Putamen (tissue), 1 donor: ENCODE measurements at regions not wholly inside any gene's neighbourhood (a gene's known extent, or its start where the extent isn't known, plus 50 kb on each side); places are given as distances from the start of the nearest gene placed in this dataset.
"Not testable (repeated sequence)": the region's sequence is repeated elsewhere in the genome, so short reads cannot be mapped to it uniquely, and the experiment has no call there.

ENCODE experiments used
- DNase-seq: peaks from one replicate; pipeline ENCODE4 v3.0.0-alpha.2; 2016; ENCODE audit warnings: low spot score

GRCh38 chr12:13924286-13924685, 57.1 kb downstream of the GRIN2B start:
- no peak for DNase-seq

- DNase-seq = no peak
These were observed 62.5 kb downstream of the GRIN2B start for GRCh38 chr12:13918897-13919296.

- no peak for DNase-seq
These were observed 66.3 kb downstream of the GRIN2B start for GRCh38 chr12:13915096-13915495.

- no peak for DNase-seq
These were observed 68.0 kb downstream of the GRIN2B start for GRCh38 chr12:13913371-13913770.

- DNase-seq = no peak
These were observed 69.4 kb downstream of the GRIN2B start for GRCh38 chr12:13911756-13912554.

GRCh38 chr12:13905794-13906193, 75.6 kb downstream of the GRIN2B start:
- no peak for DNase-seq

- no peak for DNase-seq
These were observed 80.7 kb downstream of the GRIN2B start for GRCh38 chr12:13900718-13901117.

GRCh38 chr12:13898387-13898786, 83.0 kb downstream of the GRIN2B start:
- DNase-seq = not testable (repeated sequence)

- no peak for DNase-seq
These were observed 83.6 kb downstream of the GRIN2B start for GRCh38 chr12:13897811-13898210.

- no peak for DNase-seq
These were observed 85.3 kb downstream of the GRIN2B start for GRCh38 chr12:13896063-13896626.

- no peak for DNase-seq
These were observed 89.5 kb downstream of the GRIN2B start for GRCh38 chr12:13891902-13892301.

GRCh38 chr12:13890943-13891342, 90.5 kb downstream of the GRIN2B start:
- no peak for DNase-seq

GRCh38 chr12:13887779-13888388, 93.5 kb downstream of the GRIN2B start:
- no peak for DNase-seq

- no peak for DNase-seq
These were observed 99.2 kb downstream of the GRIN2B start for GRCh38 chr12:13882176-13882575.

GRCh38 chr12:13880613-13881012, 100.8 kb downstream of the GRIN2B start:
- DNase-seq = no peak

- DNase-seq = no peak
These were observed 105.7 kb downstream of the GRIN2B start for GRCh38 chr12:13875744-13876143.

- no peak for DNase-seq
These were observed 111.1 kb downstream of the GRIN2B start for GRCh38 chr12:13870255-13870654.

GRCh38 chr12:13864081-13864673, 117.2 kb downstream of the GRIN2B start:
- DNase-seq = peak; percentile 66

- DNase-seq = peak; percentile 47
These were observed 123.7 kb downstream of the GRIN2B start for GRCh38 chr12:13857750-13858149.

- DNase-seq = no peak
These were observed 127.9 kb downstream of the GRIN2B start for GRCh38 chr12:13853471-13853870.

GRCh38 chr12:13851828-13852227, 129.6 kb downstream of the GRIN2B start:
- peak; percentile 59 for DNase-seq

- no peak for DNase-seq
These were observed 131.9 kb downstream of the GRIN2B start for GRCh38 chr12:13849456-13849855.

GRCh38 chr12:13843841-13844240, 137.6 kb downstream of the GRIN2B start:
- DNase-seq = no peak
